NCI-H69 (cell line): ENCODE measurements at regions not wholly inside any gene's neighbourhood (a gene's known extent, or its start where the extent isn't known, plus 50 kb on each side); places are given as distances from the start of the nearest gene placed in this dataset.
"Not testable (repeated sequence)": the region's sequence is repeated elsewhere in the genome, so short reads cannot be mapped to it uniquely, and the experiment has no call there.

Experiments used
- DNase-seq: peaks from one replicate; lab custom pipeline; 2025; lab: John Stamatoyannopoulos, UW

DNA sequence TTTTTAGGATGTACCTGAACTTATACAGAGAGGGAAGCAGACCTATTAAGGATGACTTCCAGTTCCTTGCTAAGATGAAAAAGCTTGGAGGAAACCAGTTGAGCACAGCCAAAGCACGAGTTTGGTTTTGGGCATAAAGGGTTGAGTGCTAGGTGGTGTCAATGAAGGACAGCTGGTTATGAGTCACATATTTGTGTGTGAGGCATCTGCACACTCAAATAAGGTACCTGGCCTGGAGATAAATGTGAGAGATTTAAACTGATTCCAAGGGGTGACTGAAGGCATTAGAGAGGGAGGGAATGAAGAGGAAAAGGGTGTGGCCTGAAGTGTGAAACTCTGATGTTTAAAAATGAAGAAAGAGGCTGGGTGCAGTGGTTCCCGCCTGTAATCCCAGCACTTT, 486.7 kb downstream of the DIPK2A start:
- no peak for DNase-seq

GRCh38 chr3:144462337-144462736, 490.7 kb downstream of the DIPK2A start:
- no peak for DNase-seq

GRCh38 chr3:144463911-144464310, 492.3 kb downstream of the DIPK2A start:
- DNase-seq = peak; percentile 22

GRCh38 chr3:144466114-144466513, 494.5 kb downstream of the DIPK2A start:
- DNase-seq = peak; percentile 3

DNA sequence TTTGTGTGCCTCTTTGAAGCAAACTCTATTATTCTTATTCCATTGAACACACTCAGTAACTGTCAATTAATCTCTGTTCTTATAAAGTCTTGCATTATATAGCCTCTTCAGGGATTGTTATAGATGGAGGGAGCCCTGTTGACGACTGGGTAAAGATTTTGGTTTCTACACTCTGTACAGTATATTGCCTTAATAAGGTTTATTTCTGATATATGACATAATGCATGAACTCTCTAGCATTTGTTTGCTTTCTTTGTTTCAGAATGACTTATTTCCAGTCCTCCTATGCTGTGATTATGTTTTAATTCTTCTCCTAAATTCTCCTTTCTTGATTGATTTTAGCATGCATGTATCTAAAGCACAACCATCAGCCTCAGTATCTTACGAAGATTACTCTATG, 494.9 kb downstream of the DIPK2A start:
- DNase-seq = no peak

GRCh38 chr3:144470666-144471065, 499.0 kb downstream of the DIPK2A start:
- DNase-seq = no peak

- DNase-seq = no peak
Observed at GRCh38 chr3:144477593-144477992, 506.0 kb downstream of the DIPK2A start.

GRCh38 chr3:144480416-144480919, 508.8 kb downstream of the DIPK2A start:
- DNase-seq = no peak

GRCh38 chr3:144482876-144483275, 511.3 kb downstream of the DIPK2A start:
- no peak for DNase-seq

DNA sequence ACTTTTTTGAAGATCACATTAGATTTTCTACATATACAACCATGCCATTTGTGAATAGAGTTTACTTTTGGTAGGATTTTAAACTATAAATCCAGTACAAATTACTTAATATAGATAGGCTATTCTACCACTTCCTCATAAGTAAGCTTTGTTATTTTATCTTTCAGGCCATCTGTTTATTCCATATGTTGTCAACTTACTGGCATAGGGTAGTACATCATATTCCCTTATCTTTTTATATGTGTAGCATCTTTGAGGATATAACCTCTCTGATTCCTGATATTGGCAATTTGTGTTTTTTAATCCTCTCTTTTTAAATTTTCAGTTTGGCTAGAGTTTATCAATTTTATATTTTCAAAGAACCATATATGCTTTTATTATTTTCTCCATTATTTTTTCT, 515.4 kb downstream of the DIPK2A start:
- DNase-seq = no peak

DNA sequence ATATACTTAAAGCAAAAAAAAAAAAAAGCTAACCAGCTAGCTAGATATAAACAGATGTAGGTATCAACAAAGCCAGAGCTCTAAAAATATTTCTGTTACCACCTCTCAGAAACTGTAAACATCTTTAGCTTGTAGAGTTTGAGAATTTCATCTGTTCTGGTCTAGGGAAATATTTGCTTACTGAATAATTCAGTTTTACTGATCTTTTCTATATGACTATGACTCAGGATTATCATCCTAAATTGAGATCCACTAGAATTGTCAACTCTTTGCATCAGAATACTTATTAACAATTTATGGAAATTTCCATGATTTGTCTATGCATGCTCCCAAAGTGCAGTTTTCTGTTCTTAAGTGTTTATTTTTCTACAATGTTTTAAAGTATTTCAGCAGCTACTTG, 517.3 kb downstream of the DIPK2A start:
- no peak for DNase-seq

- no peak for DNase-seq
Observed at GRCh38 chr3:144491333-144491732, 519.7 kb downstream of the DIPK2A start.

- DNase-seq = not testable (repeated sequence)
Observed at GRCh38 chr3:144494651-144495050, 523.0 kb downstream of the DIPK2A start.

GRCh38 chr3:144496141-144496835, 524.7 kb downstream of the DIPK2A start:
- DNase-seq = no peak

DNA sequence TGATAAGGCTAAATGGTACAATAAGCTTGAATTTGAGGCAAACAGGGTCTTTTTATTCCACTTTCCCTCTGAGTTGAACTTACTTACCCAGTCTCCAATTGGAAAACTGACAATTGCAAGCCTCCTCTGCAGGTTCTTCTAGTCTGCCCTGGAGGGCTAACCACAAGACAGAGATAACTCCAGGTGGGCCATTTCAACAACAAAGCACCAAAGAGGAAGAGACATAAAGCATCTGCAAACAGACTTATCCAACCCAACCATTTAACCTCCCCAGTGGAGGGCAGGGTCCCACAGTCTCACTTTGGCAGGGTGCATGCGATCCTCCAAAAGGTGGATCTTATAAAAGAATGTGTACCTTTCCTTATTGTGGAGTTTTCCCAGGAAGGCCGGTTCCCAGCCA, 525.8 kb downstream of the DIPK2A start:
- DNase-seq = no peak

GRCh38 chr3:144499001-144499930, 527.6 kb downstream of the DIPK2A start:
- DNase-seq = no peak

DNA sequence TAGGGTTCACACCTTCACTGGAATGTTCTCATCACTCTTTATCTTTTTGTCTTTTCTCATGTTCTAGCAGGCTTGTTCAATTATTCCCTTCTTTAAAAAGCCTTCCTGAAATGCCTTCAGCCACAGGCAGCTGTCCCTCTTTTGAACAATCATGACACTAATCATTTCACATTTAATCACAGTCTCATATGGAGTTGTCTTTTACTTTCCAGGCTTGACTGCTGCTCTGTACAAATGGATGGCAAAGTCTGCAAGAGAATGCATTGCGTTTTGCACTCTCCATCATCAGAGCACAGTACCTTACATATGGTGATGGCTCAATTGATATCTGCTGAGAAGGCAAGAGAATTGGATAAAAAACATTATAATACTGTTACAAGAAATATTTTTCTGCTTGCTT, 529.8 kb downstream of the DIPK2A start:
- DNase-seq = no peak

DNA sequence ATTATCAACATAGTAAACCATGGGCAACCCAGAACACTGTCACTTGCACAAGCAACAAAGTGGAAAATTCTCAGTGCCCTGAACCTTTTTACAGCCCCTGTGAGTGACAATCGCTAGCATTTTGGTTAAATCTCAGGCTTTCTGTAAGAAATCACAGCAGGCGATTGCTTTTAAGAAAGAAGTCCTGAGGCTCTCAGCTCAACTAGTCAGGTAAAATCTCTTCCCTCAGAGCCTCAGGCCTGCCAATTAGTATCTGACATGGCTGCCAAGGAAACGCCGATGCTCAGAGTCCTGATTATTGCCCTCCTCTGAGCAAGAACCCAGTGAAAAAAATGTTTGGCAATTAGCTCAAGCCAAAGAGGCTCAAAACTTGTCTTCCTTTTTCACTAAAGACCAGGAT, 530.8 kb downstream of the DIPK2A start:
- no peak for DNase-seq

DNA sequence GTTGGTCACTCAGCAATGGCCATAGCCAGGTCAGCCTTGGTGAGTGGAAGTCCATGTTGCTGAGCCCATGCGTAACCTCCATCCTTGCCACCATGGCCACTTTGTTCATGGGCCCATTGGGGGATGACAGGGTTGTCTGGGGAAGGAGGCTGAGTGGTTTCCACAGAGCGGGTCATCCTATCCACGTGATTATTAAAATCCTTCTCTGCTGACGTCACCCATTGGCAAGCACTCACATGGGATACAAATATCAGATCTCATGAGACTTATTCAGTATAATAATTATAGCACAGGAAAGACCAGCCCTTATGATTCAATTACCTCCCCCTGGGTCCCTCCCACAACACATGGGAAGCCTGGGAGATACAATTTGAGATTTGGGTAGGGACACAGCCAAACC, 534.8 kb downstream of the DIPK2A start:
- DNase-seq = not testable (repeated sequence)

GRCh38 chr3:144511346-144511745, 539.7 kb downstream of the DIPK2A start:
- no peak for DNase-seq

DNA sequence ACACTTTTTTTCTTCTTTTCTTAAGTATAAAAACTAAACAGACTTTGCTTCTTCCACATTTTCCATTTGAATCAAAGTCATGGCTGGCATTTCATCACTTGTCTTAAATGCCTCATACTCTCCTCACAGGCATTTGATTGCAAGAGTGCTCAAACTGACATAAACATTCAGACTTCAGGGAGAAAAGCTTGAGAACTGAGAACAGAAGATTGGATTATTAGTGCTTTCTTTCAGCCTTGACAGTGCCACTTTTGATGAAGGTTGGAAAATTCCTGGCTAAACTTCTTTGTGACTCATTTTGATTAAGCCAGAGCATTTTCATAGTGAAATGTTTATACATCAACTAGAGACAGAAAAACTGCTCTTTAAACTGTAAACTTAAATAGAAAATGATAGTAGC, 544.4 kb downstream of the DIPK2A start:
- no peak for DNase-seq

GRCh38 chr3:144516589-144516988, 545.0 kb downstream of the DIPK2A start:
- DNase-seq = no peak

DNA sequence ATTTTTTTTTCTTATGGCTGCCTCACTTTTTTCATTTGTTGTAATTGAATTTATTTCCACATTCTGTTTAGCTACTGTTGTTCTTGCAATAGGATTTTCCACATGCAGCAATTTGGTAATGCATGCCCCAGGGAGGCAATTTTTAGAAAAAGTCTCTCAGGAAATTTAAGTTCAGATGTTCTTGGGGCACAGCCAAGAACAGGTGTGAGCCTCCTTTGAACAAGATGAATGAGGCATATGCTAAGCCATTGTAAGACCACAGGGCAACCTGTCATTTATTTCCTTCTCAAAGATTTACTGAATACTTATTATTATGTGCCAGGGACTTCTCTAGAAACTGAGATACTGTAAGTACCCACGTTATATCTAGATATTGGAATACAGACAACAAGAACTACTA, 549.5 kb downstream of the DIPK2A start:
- peak; percentile 81 for DNase-seq
